ENCODE measurements at regions not wholly inside any gene's neighbourhood (a gene's known extent, or its start where the extent isn't known, plus 50 kb on each side); places are given as distances from the start of the nearest gene placed in this dataset.
A peak's percentile ranks its signal among the peaks of the same experiment; 100 is the strongest.

- DNase-seq (ENCODE audit: low read depth in 2 of 2), result no peak
These were observed 530.5 kb downstream of the BCL11B start for GRCh38 chr14:98741523-98741922.

GRCh38 chr14:98742001-98742400 lies 530.0 kb downstream of the BCL11B start:
- DNase-seq (ENCODE audit: low read depth in 2 of 2), result no peak

GRCh38 chr14:98743536-98743935 lies 528.5 kb downstream of the BCL11B start:
- DNase-seq (ENCODE audit: low read depth in 2 of 2), result no peak

- no peak for DNase-seq (ENCODE audit: low read depth in 2 of 2)
These were observed 523.0 kb downstream of the BCL11B start for GRCh38 chr14:98748966-98749365.

- DNase-seq (ENCODE audit: low read depth in 2 of 2), result no peak
These were observed 520.9 kb downstream of the BCL11B start for GRCh38 chr14:98751110-98751509.

GRCh38 chr14:98752660-98753059 lies 519.3 kb downstream of the BCL11B start:
- DNase-seq (ENCODE audit: low read depth in 2 of 2), result no peak

- peak; percentile 89 for DNase-seq (ENCODE audit: low read depth in 2 of 2)
These were observed 517.5 kb downstream of the BCL11B start for GRCh38 chr14:98754343-98755020.

GRCh38 chr14:98756749-98757148 lies 515.2 kb downstream of the BCL11B start:
- DNase-seq (ENCODE audit: low read depth in 2 of 2), result no peak

- no peak for DNase-seq (ENCODE audit: low read depth in 2 of 2)
These were observed 513.6 kb downstream of the BCL11B start for GRCh38 chr14:98758440-98758839.

- no peak for DNase-seq (ENCODE audit: low read depth in 2 of 2)
These were observed 510.0 kb downstream of the BCL11B start for GRCh38 chr14:98761993-98762392.

GRCh38 chr14:98766818-98767217 lies 505.2 kb downstream of the BCL11B start:
- DNase-seq (ENCODE audit: low read depth in 2 of 2), result peak; percentile 32 to 40

- no peak for DNase-seq (ENCODE audit: low read depth in 2 of 2)
These were observed 502.7 kb downstream of the BCL11B start for GRCh38 chr14:98769326-98769725.

GRCh38 chr14:98770151-98770550 lies 501.8 kb downstream of the BCL11B start:
- DNase-seq (ENCODE audit: low read depth in 2 of 2), result no peak

- DNase-seq (ENCODE audit: low read depth in 2 of 2), result no peak
These were observed 498.2 kb downstream of the BCL11B start for GRCh38 chr14:98773814-98774213.

- no peak for DNase-seq (ENCODE audit: low read depth in 2 of 2)
These were observed 496.1 kb downstream of the BCL11B start for GRCh38 chr14:98775892-98776291.

GRCh38 chr14:98782062-98782461 lies 489.9 kb downstream of the BCL11B start:
- DNase-seq (ENCODE audit: low read depth in 2 of 2), result no peak

GRCh38 chr14:98785578-98785977 lies 486.4 kb downstream of the BCL11B start:
- no peak for DNase-seq (ENCODE audit: low read depth in 2 of 2)

GRCh38 chr14:98786456-98786855 lies 485.5 kb downstream of the BCL11B start:
- no peak for DNase-seq (ENCODE audit: low read depth in 2 of 2)

- no peak for DNase-seq (ENCODE audit: low read depth in 2 of 2)
These were observed 480.3 kb downstream of the BCL11B start for GRCh38 chr14:98791661-98792060.

GRCh38 chr14:98792171-98792570 lies 479.8 kb downstream of the BCL11B start:
- no peak for DNase-seq (ENCODE audit: low read depth in 2 of 2)

- DNase-seq (ENCODE audit: low read depth in 2 of 2), result no peak
These were observed 473.9 kb downstream of the BCL11B start for GRCh38 chr14:98798099-98798498.

GRCh38 chr14:98799891-98800290 lies 472.1 kb downstream of the BCL11B start:
- no peak for DNase-seq (ENCODE audit: low read depth in 2 of 2)

GRCh38 chr14:98802044-98802443 lies 470.0 kb downstream of the BCL11B start:
- DNase-seq (ENCODE audit: low read depth in 2 of 2), result no peak

GRCh38 chr14:98803196-98803595 lies 468.8 kb downstream of the BCL11B start:
- peak in 1 of 2 experiments; percentile 18 for DNase-seq (ENCODE audit: low read depth in 2 of 2)

Data from fibroblast of skin of left quadriceps (primary cell).